Gastroesophageal sphincter (tissue), 3 donors: ENCODE measurements at regions not wholly inside any gene's neighbourhood (a gene's known extent, or its start where the extent isn't known, plus 50 kb on each side); places are given as distances from the start of the nearest gene placed in this dataset.

Source experiments
- CTCF ChIP-seq, 4 experiments: fragments of 200-600 bp in 2 of 4; fragments of 450-650 bp in 2 of 4; sonication (generic) in 1 of 4; IDR thresholded peaks; one replicate each; pipeline ENCODE4 v1.5.1; 2017 to 2019; ENCODE audit warnings: antibody characterized with exemption in 4 of 4, mild to moderate bottlenecking in 2 of 4, moderate library complexity in 2 of 4
- EP300 ChIP-seq: sonication (generic); formaldehyde crosslinking; IDR thresholded peaks from one replicate; pipeline ENCODE4 v1.6.1; 2017; ENCODE audit warnings: antibody characterized with exemption, mild to moderate bottlenecking
- POLR2A ChIP-seq, 2 donors: fragments of 450-650 bp; IDR thresholded peaks; one replicate each; pipeline ENCODE4 v1.6.1; 2017; ENCODE audit warnings: antibody characterized with exemption in 2 of 2, mild to moderate bottlenecking in 2 of 2, moderate library complexity in 1 of 2
- POLR2AphosphoS5 ChIP-seq: sonication (generic); formaldehyde crosslinking; IDR thresholded peaks from one replicate; pipeline ENCODE4 v1.6.1; 2017; ENCODE audit warnings: antibody characterized with exemption

DNA sequence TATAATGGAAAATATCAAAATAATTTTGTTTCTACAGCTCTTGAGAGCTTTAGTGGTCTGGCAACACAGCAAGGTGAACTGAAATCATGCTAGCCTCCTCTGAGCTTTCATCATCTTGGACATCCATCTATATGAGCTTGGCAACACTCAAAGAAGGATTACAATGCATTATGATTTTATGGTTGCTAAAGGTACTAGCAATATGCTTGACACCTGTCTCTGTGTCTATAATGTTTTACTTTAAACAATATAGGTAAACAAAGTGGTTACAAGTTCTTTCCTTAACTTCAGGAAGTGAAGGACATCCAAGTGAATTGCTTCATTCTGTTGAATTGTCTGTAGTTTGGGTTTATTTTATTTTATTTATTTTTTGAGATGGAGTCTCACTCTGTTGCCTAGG, 203.7 kb upstream of the RRP15 start:
- TF ChIP-seq POLR2AphosphoS5 (no peak), CTCF (IDR thresholded peaks at IDR 0.05) (no peak), POLR2A (IDR thresholded peaks at IDR 0.05) (no peak), EP300 (no peak)
